ENCODE measurements at regions not wholly inside any gene's neighbourhood (a gene's known extent, or its start where the extent isn't known, plus 50 kb on each side); places are given as distances from the start of the nearest gene placed in this dataset.

- ATAC-seq: peak; percentile 49; the same call in 2 of the 3 replicates
- TF ChIP-seq SNAI2 (CRISPR knock-in tag; IDR thresholded peaks at IDR 0.05): peak; percentile 77; the same call in 1 of the 2 replicates
- no peak for TF ChIP-seq ZC3H10 (CRISPR knock-in tag; IDR thresholded peaks at IDR 0.05)
- TF ChIP-seq BACH2 (CRISPR knock-in tag; IDR thresholded peaks at IDR 0.05; ENCODE audit: borderline replicate concordance): no peak; the same call in 1 of the 2 replicates
- TF ChIP-seq ZNF565 (CRISPR knock-in tag; conservative IDR thresholded peaks at IDR 0.05; ENCODE audit: low read depth): peak; percentile 55; the same call in 1 of the 2 replicates
- TF ChIP-seq CSDC2 (CRISPR knock-in tag; IDR thresholded peaks at IDR 0.05): peak; percentile 22; the same call in 1 of the 2 replicates
- TF ChIP-seq ZFP3 (CRISPR knock-in tag; IDR thresholded peaks at IDR 0.05): peak; percentile 77
- TF ChIP-seq, protein P1, sequence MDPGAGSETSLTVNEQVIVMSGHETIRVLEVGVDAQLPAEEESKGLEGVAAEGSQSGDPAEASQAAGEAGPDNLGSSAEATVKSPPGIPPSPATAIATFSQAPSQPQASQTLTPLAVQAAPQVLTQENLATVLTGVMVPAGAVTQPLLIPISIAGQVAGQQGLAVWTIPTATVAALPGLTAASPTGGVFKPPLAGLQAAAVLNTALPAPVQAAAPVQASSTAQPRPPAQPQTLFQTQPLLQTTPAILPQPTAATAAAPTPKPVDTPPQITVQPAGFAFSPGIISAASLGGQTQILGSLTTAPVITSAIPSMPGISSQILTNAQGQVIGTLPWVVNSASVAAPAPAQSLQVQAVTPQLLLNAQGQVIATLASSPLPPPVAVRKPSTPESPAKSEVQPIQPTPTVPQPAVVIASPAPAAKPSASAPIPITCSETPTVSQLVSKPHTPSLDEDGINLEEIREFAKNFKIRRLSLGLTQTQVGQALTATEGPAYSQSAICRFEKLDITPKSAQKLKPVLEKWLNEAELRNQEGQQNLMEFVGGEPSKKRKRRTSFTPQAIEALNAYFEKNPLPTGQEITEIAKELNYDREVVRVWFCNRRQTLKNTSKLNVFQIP (CRISPR knock-in tag; IDR thresholded peaks at IDR 0.05; ENCODE audit: borderline replicate concordance, low read depth): no peak; the same call in 1 of the 2 replicates
- peak; percentile 97 for TF ChIP-seq ESRRG (CRISPR knock-in tag; IDR thresholded peaks at IDR 0.05)
- no peak for TF ChIP-seq RARB (CRISPR knock-in tag; IDR thresholded peaks at IDR 0.05)
- peak; percentile 75; the same call in 1 of the 2 replicates for TF ChIP-seq ARNTL (CRISPR knock-in tag; IDR thresholded peaks at IDR 0.05; ENCODE audit: borderline replicate concordance, low read depth)
- TF ChIP-seq TOX (CRISPR knock-in tag; IDR thresholded peaks at IDR 0.05; ENCODE audit: borderline replicate concordance): no peak
- TF ChIP-seq OSR1 (CRISPR knock-in tag; IDR thresholded peaks at IDR 0.05): no peak
- TF ChIP-seq CREB5 (CRISPR knock-in tag; IDR thresholded peaks at IDR 0.05; ENCODE audit: low read depth): peak; percentile 90
- TF ChIP-seq ZFP30 (CRISPR knock-in tag; IDR thresholded peaks at IDR 0.05): no peak
- peak; percentile 86 for TF ChIP-seq ZNF70 (CRISPR knock-in tag; IDR thresholded peaks at IDR 0.05)
- no peak for TF ChIP-seq PPARA (CRISPR knock-in tag; IDR thresholded peaks at IDR 0.05; ENCODE audit: borderline replicate concordance)
- TF ChIP-seq GLIS3 (CRISPR knock-in tag; IDR thresholded peaks at IDR 0.05): peak; percentile 99
- TF ChIP-seq ZNF8 (CRISPR knock-in tag; IDR thresholded peaks at IDR 0.05): peak; percentile 49; the same call in 1 of the 2 replicates
- TF ChIP-seq ISL1 (CRISPR knock-in tag; IDR thresholded peaks at IDR 0.05): peak; percentile 99
- peak; percentile 99 for TF ChIP-seq TCF4 (CRISPR knock-in tag; IDR thresholded peaks at IDR 0.05; ENCODE audit: borderline replicate concordance)
- TF ChIP-seq CSRNP3 (CRISPR knock-in tag; IDR thresholded peaks at IDR 0.05): peak; percentile 89
- TF ChIP-seq, protein P2, sequence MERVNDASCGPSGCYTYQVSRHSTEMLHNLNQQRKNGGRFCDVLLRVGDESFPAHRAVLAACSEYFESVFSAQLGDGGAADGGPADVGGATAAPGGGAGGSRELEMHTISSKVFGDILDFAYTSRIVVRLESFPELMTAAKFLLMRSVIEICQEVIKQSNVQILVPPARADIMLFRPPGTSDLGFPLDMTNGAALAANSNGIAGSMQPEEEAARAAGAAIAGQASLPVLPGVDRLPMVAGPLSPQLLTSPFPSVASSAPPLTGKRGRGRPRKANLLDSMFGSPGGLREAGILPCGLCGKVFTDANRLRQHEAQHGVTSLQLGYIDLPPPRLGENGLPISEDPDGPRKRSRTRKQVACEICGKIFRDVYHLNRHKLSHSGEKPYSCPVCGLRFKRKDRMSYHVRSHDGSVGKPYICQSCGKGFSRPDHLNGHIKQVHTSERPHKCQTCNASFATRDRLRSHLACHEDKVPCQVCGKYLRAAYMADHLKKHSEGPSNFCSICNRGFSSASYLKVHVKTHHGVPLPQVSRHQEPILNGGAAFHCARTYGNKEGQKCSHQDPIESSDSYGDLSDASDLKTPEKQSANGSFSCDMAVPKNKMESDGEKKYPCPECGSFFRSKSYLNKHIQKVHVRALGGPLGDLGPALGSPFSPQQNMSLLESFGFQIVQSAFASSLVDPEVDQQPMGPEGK (CRISPR knock-in tag; IDR thresholded peaks at IDR 0.05; ENCODE audit: borderline replicate concordance): peak; percentile 84
- TF ChIP-seq TSHZ2 (CRISPR knock-in tag; IDR thresholded peaks at IDR 0.05): peak; percentile 98
Measured at GRCh38 chr2:6524691-6525474, 340.8 kb downstream of the CMPK2 start.

- ATAC-seq: peak; percentile 39; the same call in 1 of the 3 replicates
- no peak for TF ChIP-seq ESRRG (CRISPR knock-in tag; IDR thresholded peaks at IDR 0.05)
- no peak for TF ChIP-seq TCF4 (CRISPR knock-in tag; IDR thresholded peaks at IDR 0.05; ENCODE audit: borderline replicate concordance)
- no peak for TF ChIP-seq ZNF70 (CRISPR knock-in tag; IDR thresholded peaks at IDR 0.05)
- no peak for TF ChIP-seq ARNTL (CRISPR knock-in tag; IDR thresholded peaks at IDR 0.05; ENCODE audit: borderline replicate concordance, low read depth)
- no peak; the same call in 1 of the 2 replicates for TF ChIP-seq ZFP30 (CRISPR knock-in tag; IDR thresholded peaks at IDR 0.05)
- TF ChIP-seq GLIS3 (CRISPR knock-in tag; IDR thresholded peaks at IDR 0.05): no peak
Measured at GRCh38 chr2:6525475-6525964, 340.2 kb downstream of the CMPK2 start.

Data from SK-N-SH treated with all-trans-retinoic acid at 6 μM for 48 hours (cell line).